WERI-Rb-1 (cell line): ENCODE measurements at regions not wholly inside any gene's neighbourhood (a gene's known extent, or its start where the extent isn't known, plus 50 kb on each side); places are given as distances from the start of the nearest gene placed in this dataset.

Experiments used
- DNase-seq: peaks from one replicate; pipeline ENCODE4 v3.0.0-alpha.2; 2020
- H3K27ac ChIP-seq: fragments of 250-450 bp; sonication (Bioruptor Pico); 2 replicates; pipeline ENCODE4 v1.5.1; 2020; ENCODE audit warnings: mild to moderate bottlenecking, moderate library complexity
- H3K27me3 ChIP-seq: fragments of 250-450 bp; sonication (Bioruptor Pico); 2 replicates; pipeline ENCODE4 v1.5.1; 2021; ENCODE audit warnings: mild to moderate bottlenecking, low read depth, moderate library complexity; ENCODE audit not compliant: insufficient read depth, severe bottlenecking
- H3K36me3 ChIP-seq: fragments of 250-450 bp; sonication (Bioruptor Pico); 2 replicates; pipeline ENCODE4 v1.5.1; 2020; ENCODE audit warnings: mild to moderate bottlenecking, moderate library complexity
- H3K4me3 ChIP-seq: 2 replicates; pipeline ENCODE4 v1.5.1; 2011; ENCODE audit warnings: low read depth, mild to moderate bottlenecking, control low read depth, low read length
- H3K9me3 ChIP-seq: fragments of 250-450 bp; sonication (Bioruptor Pico); 2 replicates; pipeline ENCODE4 v1.5.1; 2021; ENCODE audit warnings: mild to moderate bottlenecking, moderate library complexity; ENCODE audit not compliant: severe bottlenecking
- TF ChIP-seq, protein P1 (sequence below): IDR thresholded peaks from 2 replicates; pipeline ENCODE4 v1.5.1; 2011; ENCODE audit warnings: low read depth, mild to moderate bottlenecking, control low read depth, inconsistent platforms, low read length

DNA sequence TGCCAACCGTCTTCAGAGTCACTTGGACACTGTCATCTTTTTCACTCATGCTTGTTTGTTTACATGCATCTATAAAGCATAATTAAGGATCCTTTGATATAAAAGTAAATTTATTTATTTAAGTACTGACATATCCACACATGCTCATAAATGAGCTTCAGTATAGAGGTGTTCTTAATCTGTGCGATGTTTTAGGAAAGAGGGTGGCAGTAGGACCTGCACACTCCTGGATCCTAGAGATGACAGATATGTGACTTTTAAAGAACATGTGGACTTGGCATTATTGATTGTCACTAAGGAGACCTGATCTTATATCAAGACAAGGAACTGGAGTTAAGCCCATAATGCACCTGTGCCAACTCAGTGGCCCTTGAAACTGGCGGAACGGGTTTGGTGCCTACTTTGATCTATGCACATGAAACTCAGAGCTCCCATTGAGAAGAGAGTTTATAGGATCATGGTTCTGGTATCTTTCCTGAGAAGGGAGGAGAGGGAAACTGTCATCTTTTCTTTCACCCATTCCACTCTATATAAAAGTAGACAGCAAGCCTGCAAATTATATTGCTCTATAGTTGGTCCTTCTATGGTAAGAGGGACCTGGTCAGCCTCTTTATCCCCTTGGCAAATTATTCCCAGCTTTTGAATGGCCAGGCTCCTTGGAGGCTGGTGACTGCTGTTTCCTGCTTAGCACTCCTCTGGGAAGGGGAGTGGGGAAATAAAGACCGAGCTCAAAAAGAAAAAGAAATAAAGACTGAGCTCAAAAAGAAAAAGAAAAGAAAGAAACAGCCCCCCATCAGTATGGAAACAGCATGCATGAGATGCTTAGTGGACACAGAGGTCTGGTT lies 57.8 kb upstream of the LIFR start:
- Histone ChIP-seq H3K4me3 (no peak overlapping the region), H3K27me3 (no peaks in the 10 kb centered on the region), H3K9me3 (peaks cover 4% of the 10 kb centered on the region), H3K27ac (no peak overlapping the region), H3K36me3 (no peaks in the 10 kb centered on the region)
- DNase-seq: no peak
- TF ChIP-seq, protein P1, sequence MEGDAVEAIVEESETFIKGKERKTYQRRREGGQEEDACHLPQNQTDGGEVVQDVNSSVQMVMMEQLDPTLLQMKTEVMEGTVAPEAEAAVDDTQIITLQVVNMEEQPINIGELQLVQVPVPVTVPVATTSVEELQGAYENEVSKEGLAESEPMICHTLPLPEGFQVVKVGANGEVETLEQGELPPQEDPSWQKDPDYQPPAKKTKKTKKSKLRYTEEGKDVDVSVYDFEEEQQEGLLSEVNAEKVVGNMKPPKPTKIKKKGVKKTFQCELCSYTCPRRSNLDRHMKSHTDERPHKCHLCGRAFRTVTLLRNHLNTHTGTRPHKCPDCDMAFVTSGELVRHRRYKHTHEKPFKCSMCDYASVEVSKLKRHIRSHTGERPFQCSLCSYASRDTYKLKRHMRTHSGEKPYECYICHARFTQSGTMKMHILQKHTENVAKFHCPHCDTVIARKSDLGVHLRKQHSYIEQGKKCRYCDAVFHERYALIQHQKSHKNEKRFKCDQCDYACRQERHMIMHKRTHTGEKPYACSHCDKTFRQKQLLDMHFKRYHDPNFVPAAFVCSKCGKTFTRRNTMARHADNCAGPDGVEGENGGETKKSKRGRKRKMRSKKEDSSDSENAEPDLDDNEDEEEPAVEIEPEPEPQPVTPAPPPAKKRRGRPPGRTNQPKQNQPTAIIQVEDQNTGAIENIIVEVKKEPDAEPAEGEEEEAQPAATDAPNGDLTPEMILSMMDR: no peak

DNA sequence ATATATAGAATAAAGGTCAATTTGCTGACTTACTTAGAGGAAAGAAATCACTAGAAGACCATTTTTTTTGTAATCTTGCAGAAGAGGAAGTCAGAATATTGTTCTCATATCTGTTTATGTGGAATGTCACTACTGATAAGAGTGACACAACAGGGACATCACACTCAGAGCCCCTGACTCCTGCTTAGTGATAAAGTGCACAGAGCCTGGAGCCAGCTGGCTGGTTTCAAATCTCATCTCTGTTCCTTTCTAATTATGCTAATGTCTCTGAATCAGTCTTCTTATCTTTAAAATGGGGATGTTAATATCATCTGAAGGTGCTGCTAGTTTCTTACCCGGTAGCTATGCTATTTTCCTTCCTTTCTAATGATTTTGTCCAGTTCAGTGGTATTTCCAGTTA lies 58.6 kb upstream of the LIFR start:
- Histone ChIP-seq H3K27me3 (no peaks in the 10 kb centered on the region), H3K36me3 (no peaks in the 10 kb centered on the region), H3K9me3 (peaks cover 4% of the 10 kb centered on the region), H3K27ac (no peak overlapping the region), H3K4me3 (no peak overlapping the region)
- no peak for DNase-seq
- TF ChIP-seq, protein P1: no peak

DNA sequence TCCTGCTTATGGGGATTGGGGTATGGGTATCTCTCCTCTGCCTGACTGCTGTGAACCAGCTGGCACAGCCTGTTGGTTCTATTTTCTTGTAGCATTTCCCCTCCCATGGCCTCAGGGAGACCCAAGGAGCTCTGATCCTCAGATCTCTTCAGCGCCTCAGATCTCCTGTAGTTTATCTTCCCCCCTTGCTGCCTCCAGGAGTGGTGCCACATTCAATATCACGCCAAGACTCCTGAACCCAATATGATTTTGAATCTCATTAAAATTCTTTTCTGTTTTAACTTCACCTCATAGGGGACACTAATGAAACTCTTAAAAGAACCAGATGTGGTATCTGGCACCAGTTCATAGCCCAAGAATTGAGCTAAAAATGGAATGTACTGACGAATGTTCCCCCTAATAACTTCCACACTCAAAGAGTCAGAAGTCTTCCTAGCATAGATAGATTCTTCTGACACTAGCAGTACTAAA lies 59.6 kb upstream of the LIFR start:
- Histone ChIP-seq H3K36me3 (no peaks in the 10 kb centered on the region), H3K4me3 (no peak overlapping the region), H3K27ac (no peak overlapping the region), H3K27me3 (no peaks in the 10 kb centered on the region), H3K9me3 (peaks cover 4% of the 10 kb centered on the region)
- TF ChIP-seq, protein P1: no peak
- no peak for DNase-seq

DNA sequence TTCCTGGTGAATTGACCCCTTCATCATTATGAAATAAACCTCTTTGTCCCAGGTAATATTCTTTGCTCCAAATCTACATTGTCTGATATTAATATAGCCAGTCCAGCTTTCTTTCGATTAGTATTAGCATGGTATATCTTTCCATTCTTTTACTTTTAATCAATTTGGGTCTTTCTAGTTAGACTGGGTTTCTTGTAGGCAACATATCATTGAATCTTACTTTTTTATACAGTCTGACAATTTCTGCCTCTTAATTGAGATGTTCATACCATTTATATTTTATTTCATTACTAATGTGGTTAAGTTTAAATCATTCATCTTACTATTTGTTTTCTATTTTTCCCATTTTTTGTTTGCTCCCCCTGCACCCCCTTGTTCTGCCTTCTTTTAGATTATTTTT lies 61.7 kb upstream of the LIFR start:
- Histone ChIP-seq H3K36me3 (no peaks in the 10 kb centered on the region), H3K27ac (no peak overlapping the region), H3K27me3 (no peaks in the 10 kb centered on the region), H3K9me3 (peaks cover 4% of the 10 kb centered on the region), H3K4me3 (no peak overlapping the region)
- no peak for DNase-seq
- TF ChIP-seq, protein P1: no peak

DNA sequence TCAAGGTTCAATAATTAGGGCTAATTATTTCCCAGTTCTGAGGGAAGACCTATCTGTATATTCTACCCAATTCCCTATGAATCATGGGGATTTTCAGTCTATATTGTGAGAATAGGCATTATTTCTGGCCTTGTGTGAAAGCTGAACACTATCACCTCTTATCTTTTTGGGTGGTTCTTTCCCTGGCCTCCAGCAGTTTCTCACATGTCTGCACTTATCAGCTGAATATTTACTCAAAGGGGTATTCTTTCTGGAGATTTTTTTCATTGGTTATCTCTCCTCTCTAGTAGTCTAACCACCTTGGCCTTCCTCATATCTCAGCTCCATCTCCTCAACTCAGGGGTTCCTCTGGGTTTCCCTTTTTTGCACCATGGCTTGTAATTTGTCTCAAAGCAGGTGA lies 64.9 kb upstream of the LIFR start:
- H3K4me3 ChIP-seq: no peak overlapping the region
- H3K27me3 ChIP-seq: no peaks in the 10 kb centered on the region
- TF ChIP-seq, protein P1: no peak
- no peak for DNase-seq
- H3K9me3 ChIP-seq: peaks cover 4% of the 10 kb centered on the region
- H3K36me3 ChIP-seq: no peaks in the 10 kb centered on the region
- no peak overlapping the region for H3K27ac ChIP-seq
